ENCODE measurements at regions not wholly inside any gene's neighbourhood (a gene's known extent, or its start where the extent isn't known, plus 50 kb on each side); places are given as distances from the start of the nearest gene placed in this dataset.

GRCh38 chr18:53747210-53747609 lies 477.3 kb downstream of the MBD2 start:
- no peak overlapping the region for H3K27ac ChIP-seq
- H3K9me3 ChIP-seq: no peaks in the 10 kb centered on the region
- H3K4me3 ChIP-seq: no peak overlapping the region
- no peak for TF ChIP-seq POLR2AphosphoS5 (IDR thresholded peaks at IDR 0.05)
- TF ChIP-seq CTCF (IDR thresholded peaks at IDR 0.05): no peak
- TF ChIP-seq EP300 (IDR thresholded peaks at IDR 0.05): no peak
- TF ChIP-seq POLR2A (IDR thresholded peaks at IDR 0.05): no peak
- no peak for DNase-seq
- H3K36me3 ChIP-seq: no peaks in the 10 kb centered on the region
- WGBS, 2 donors: 58 to 75% methylated on average over 2 of the region's 2 CpGs
- H3K4me1 ChIP-seq: no peaks in the 10 kb centered on the region
- intact Hi-C loops (cut with DNase I): no loop called here
- no peaks in the 10 kb centered on the region for H3K27me3 ChIP-seq

- H3K4me3 ChIP-seq: no peak overlapping the region
- WGBS, 2 donors: 48 to 79% methylated on average over 1 of the region's 1 CpG
- intact Hi-C loops (cut with DNase I): no loop called here
- no peaks in the 10 kb centered on the region for H3K4me1 ChIP-seq
- DNase-seq: no peak
- no peaks in the 10 kb centered on the region for H3K36me3 ChIP-seq
- no peaks in the 10 kb centered on the region for H3K27me3 ChIP-seq
- no peak for TF ChIP-seq POLR2AphosphoS5 (IDR thresholded peaks at IDR 0.05)
- no peak for TF ChIP-seq CTCF (IDR thresholded peaks at IDR 0.05)
- TF ChIP-seq EP300 (IDR thresholded peaks at IDR 0.05): no peak
- TF ChIP-seq POLR2A (IDR thresholded peaks at IDR 0.05): no peak
- H3K27ac ChIP-seq: no peak overlapping the region
- no peaks in the 10 kb centered on the region for H3K9me3 ChIP-seq
These were observed 478.5 kb downstream of the MBD2 start for GRCh38 chr18:53745986-53746385.

- no peaks in the 10 kb centered on the region for H3K9me3 ChIP-seq
- no peaks in the 10 kb centered on the region for H3K36me3 ChIP-seq
- TF ChIP-seq EP300 (IDR thresholded peaks at IDR 0.05): no peak
- no peak for TF ChIP-seq CTCF (IDR thresholded peaks at IDR 0.05)
- TF ChIP-seq POLR2A (IDR thresholded peaks at IDR 0.05): no peak
- TF ChIP-seq POLR2AphosphoS5 (IDR thresholded peaks at IDR 0.05): no peak
- WGBS, 2 donors: 14 to 63% methylated on average over 5 of the region's 5 CpGs
- intact Hi-C loops (cut with DNase I): no loop called here
- no peaks in the 10 kb centered on the region for H3K27me3 ChIP-seq
- no peak for DNase-seq
- H3K27ac ChIP-seq: no peak overlapping the region
- H3K4me1 ChIP-seq: no peaks in the 10 kb centered on the region
- H3K4me3 ChIP-seq: no peak overlapping the region
These were observed 479.1 kb downstream of the MBD2 start for GRCh38 chr18:53745224-53745967.

- Histone ChIP-seq H3K27me3 (no peaks in the 10 kb centered on the region), H3K27ac (no peak overlapping the region), H3K4me1 (no peaks in the 10 kb centered on the region), H3K9me3 (no peaks in the 10 kb centered on the region), H3K36me3 (no peaks in the 10 kb centered on the region), H3K4me3 (no peak overlapping the region)
- 74 to 88% methylated on average over 5 of the region's 5 CpGs for WGBS, 2 donors
- intact Hi-C loops (cut with DNase I): no loop called here
- TF ChIP-seq CTCF (IDR thresholded peaks at IDR 0.05) (no peak), POLR2A (IDR thresholded peaks at IDR 0.05) (no peak), EP300 (IDR thresholded peaks at IDR 0.05) (no peak)
- DNase-seq: no peak
These were observed 484.8 kb downstream of the MBD2 start for GRCh38 chr18:53739700-53740099.

- 23 to 62% methylated on average over 1 of the region's 1 CpG for WGBS, 2 donors
- no peak for DNase-seq
These were observed 488.9 kb downstream of the MBD2 start for GRCh38 chr18:53735526-53735925.

More at GRCh38 chr18:53735526-53735925, 488.9 kb downstream of the MBD2 start:
- Histone ChIP-seq H3K4me3 (no peak overlapping the region), H3K36me3 (no peaks in the 10 kb centered on the region), H3K4me1 (no peaks in the 10 kb centered on the region), H3K27ac (no peak overlapping the region), H3K27me3 (no peaks in the 10 kb centered on the region), H3K9me3 (no peaks in the 10 kb centered on the region)
- TF ChIP-seq CTCF (IDR thresholded peaks at IDR 0.05) (no peak), POLR2A (IDR thresholded peaks at IDR 0.05) (no peak), POLR2AphosphoS5 (IDR thresholded peaks at IDR 0.05) (no peak), EP300 (IDR thresholded peaks at IDR 0.05) (no peak)
- intact Hi-C loops (cut with DNase I): no loop called here
